GM20000 (cell line): ENCODE measurements at regions not wholly inside any gene's neighbourhood (a gene's known extent, or its start where the extent isn't known, plus 50 kb on each side); places are given as distances from the start of the nearest gene placed in this dataset.

Source experiments
- DNase-seq: peaks from one replicate; pipeline ENCODE4 v3.0.0; 2012; ENCODE audit warnings: low spot score
- CTCF ChIP-seq: IDR thresholded peaks from 2 replicates; pipeline ENCODE4 v1.5.1; 2012; ENCODE audit warnings: mild to moderate bottlenecking, control low read depth; ENCODE audit errors: extremely low read depth, missing control alignments

GRCh38 chr14:97442363-97442762 lies 645.2 kb downstream of the VRK1 start:
- no peak for TF ChIP-seq CTCF
- DNase-seq: no peak

DNA sequence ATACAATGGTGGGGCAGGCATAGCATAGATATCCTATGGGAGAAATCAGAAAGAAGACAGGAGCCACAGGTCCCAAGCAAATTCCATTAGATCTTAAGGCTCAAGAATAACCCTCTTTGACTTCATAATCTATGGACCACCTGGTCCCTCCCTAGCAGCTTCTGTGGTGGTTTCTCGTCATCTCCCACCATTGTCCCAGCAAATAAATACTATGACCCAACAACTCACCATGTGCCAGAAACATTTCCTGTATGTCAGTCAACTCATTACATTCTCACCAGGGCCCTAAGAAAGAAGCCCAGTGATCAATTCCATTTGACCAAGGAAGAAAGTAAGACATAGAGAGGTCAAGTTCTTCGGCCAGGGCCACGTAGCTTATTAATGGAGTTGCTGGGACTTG lies 646.2 kb downstream of the VRK1 start:
- no peak for DNase-seq
- no peak for TF ChIP-seq CTCF

GRCh38 chr14:97444248-97444647 lies 647.1 kb downstream of the VRK1 start:
- no peak for DNase-seq
- no peak for TF ChIP-seq CTCF

DNA sequence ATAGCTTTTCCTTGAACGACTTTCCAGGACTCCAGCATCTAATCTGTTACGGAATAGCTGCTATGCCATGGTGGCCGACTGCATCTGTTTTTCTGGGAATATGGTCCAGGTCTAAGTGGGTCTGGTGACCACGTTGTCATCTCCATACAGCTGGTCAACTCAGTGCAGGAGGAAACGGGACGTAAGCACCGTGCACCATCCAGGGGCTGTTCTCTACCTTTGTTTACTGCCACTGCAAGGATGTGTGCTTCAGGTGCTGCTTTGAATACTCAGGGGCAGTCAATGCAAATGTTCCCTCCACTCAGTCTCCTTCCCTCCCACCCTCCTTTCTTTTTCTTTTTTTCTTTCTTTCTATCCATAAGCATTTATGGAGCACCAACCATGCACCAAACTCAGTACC lies 648.2 kb downstream of the VRK1 start:
- no peak for TF ChIP-seq CTCF
- DNase-seq: no peak

DNA sequence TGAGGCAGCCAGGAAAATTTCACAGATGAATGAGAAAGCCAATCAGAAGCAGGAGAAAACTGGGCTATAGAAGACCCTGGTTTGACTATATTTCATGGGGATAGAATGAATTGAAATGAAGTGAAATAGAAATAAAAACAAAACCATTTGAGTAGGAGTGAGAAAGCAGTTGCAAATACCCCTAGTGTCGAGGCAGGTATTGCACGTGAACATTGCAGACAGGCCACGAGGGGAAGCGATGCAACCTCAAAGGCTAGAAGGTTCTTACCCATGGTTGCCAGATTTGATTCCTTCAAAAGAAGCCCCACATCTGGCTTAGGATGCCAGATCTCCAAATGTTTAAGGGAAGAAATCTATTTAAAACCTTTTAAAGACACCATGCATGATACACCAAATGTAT lies 648.9 kb downstream of the VRK1 start:
- DNase-seq: no peak
- no peak for TF ChIP-seq CTCF

- DNase-seq: no peak
- no peak for TF ChIP-seq CTCF
Observed at GRCh38 chr14:97452314-97452713, 655.1 kb downstream of the VRK1 start.

GRCh38 chr14:97453991-97454390 lies 656.8 kb downstream of the VRK1 start:
- TF ChIP-seq CTCF: no peak
- DNase-seq: no peak
